Activated T-cell treated with anti-CD3 and anti-CD28 coated beads, Interleukin-2, amount 50 U/mL, for 24 hours (primary cell): ENCODE measurements at regions not wholly inside any gene's neighbourhood (a gene's known extent, or its start where the extent isn't known, plus 50 kb on each side); places are given as distances from the start of the nearest gene placed in this dataset.
"Not testable (repeated sequence)": the region's sequence is repeated elsewhere in the genome, so short reads cannot be mapped to it uniquely, and the experiment has no call there.

Experiments
- DNase-seq: peaks from one replicate; pipeline ENCODE4 v3.0.0-alpha.2; 2020
- H3K27ac Mint-ChIP-seq: 2 replicates; pipeline ENCODE4 v1.8.0; 2020; ENCODE audit warnings: mild to moderate bottlenecking, mixed read lengths
- H3K27me3 Mint-ChIP-seq: 2 replicates; pipeline ENCODE4 v1.8.0; 2020; ENCODE audit warnings: mixed read lengths
- H3K36me3 Mint-ChIP-seq: 2 replicates; pipeline ENCODE4 v1.8.0; 2020; ENCODE audit warnings: low read depth, mixed read lengths
- H3K4me1 Mint-ChIP-seq: 2 replicates; pipeline ENCODE4 v1.8.0; 2020; ENCODE audit warnings: low read depth, mixed read lengths
- H3K4me3 Mint-ChIP-seq: 2 replicates; pipeline ENCODE4 v1.8.0; 2020; ENCODE audit warnings: mild to moderate bottlenecking, moderate library complexity, mixed read lengths
- H3K9me3 Mint-ChIP-seq: 2 replicates; pipeline ENCODE4 v1.8.0; 2020; ENCODE audit warnings: mixed read lengths

- no peak overlapping the region for H3K4me3 Mint-ChIP-seq
- no peak overlapping the region for H3K27ac Mint-ChIP-seq
- peaks cover 15% of the 10 kb centered on the region for H3K9me3 Mint-ChIP-seq
- H3K4me1 Mint-ChIP-seq: no peaks in the 10 kb centered on the region
- no peaks in the 10 kb centered on the region for H3K27me3 Mint-ChIP-seq
- no peaks in the 10 kb centered on the region for H3K36me3 Mint-ChIP-seq
- no peak for DNase-seq
Measured at GRCh38 chr7:68787566-68787965, 810.7 kb upstream of the AUTS2 start.

- H3K9me3 Mint-ChIP-seq: peaks cover 13% of the 10 kb centered on the region
- H3K27ac Mint-ChIP-seq, DNase-seq, H3K36me3 Mint-ChIP-seq, H3K4me3 Mint-ChIP-seq, H3K4me1 Mint-ChIP-seq, H3K27me3 Mint-ChIP-seq: not testable (repeated sequence)
Measured at GRCh38 chr7:68788529-68788928, 809.7 kb upstream of the AUTS2 start.

- no peak for DNase-seq
- Mint-ChIP-seq H3K9me3 (peaks cover 13% of the 10 kb centered on the region), H3K27me3 (no peaks in the 10 kb centered on the region), H3K36me3 (no peaks in the 10 kb centered on the region), H3K4me1 (no peaks in the 10 kb centered on the region), H3K4me3 (no peak overlapping the region), H3K27ac (no peak overlapping the region)
Measured at GRCh38 chr7:68789597-68789996, 808.7 kb upstream of the AUTS2 start.

GRCh38 chr7:68792351-68792750 is 805.9 kb upstream of the AUTS2 start:
- H3K4me3 Mint-ChIP-seq: no peak overlapping the region
- H3K4me1 Mint-ChIP-seq: no peaks in the 10 kb centered on the region
- no peaks in the 10 kb centered on the region for H3K36me3 Mint-ChIP-seq
- H3K27me3 Mint-ChIP-seq: no peaks in the 10 kb centered on the region
- peaks cover 19% of the 10 kb centered on the region for H3K9me3 Mint-ChIP-seq
- DNase-seq: no peak
- no peak overlapping the region for H3K27ac Mint-ChIP-seq

- H3K4me3 Mint-ChIP-seq: no peak overlapping the region
- H3K27me3 Mint-ChIP-seq: no peaks in the 10 kb centered on the region
- H3K27ac Mint-ChIP-seq: no peak overlapping the region
- H3K36me3 Mint-ChIP-seq: no peaks in the 10 kb centered on the region
- DNase-seq: no peak
- no peaks in the 10 kb centered on the region for H3K4me1 Mint-ChIP-seq
- peaks cover 15% of the 10 kb centered on the region for H3K9me3 Mint-ChIP-seq
Measured at GRCh38 chr7:68793513-68793912, 804.8 kb upstream of the AUTS2 start.

- no peak for DNase-seq
- no peaks in the 10 kb centered on the region for H3K36me3 Mint-ChIP-seq
- no peak overlapping the region for H3K27ac Mint-ChIP-seq
- H3K4me3 Mint-ChIP-seq: no peak overlapping the region
- H3K4me1 Mint-ChIP-seq: no peaks in the 10 kb centered on the region
- H3K9me3 Mint-ChIP-seq: peaks cover 11% of the 10 kb centered on the region
- H3K27me3 Mint-ChIP-seq: no peaks in the 10 kb centered on the region
Measured at GRCh38 chr7:68800316-68800715, 798.0 kb upstream of the AUTS2 start.

- H3K27me3 Mint-ChIP-seq: no peaks in the 10 kb centered on the region
- no peak for DNase-seq
- no peaks in the 10 kb centered on the region for H3K36me3 Mint-ChIP-seq
- H3K9me3 Mint-ChIP-seq: peaks cover 19% of the 10 kb centered on the region
- H3K4me3 Mint-ChIP-seq: no peak overlapping the region
- no peak overlapping the region for H3K27ac Mint-ChIP-seq
- H3K4me1 Mint-ChIP-seq: no peaks in the 10 kb centered on the region
Measured at GRCh38 chr7:68805159-68805558, 793.1 kb upstream of the AUTS2 start.

GRCh38 chr7:68807666-68808065 is 790.6 kb upstream of the AUTS2 start:
- Mint-ChIP-seq H3K36me3 (no peaks in the 10 kb centered on the region), H3K9me3 (peaks cover 21% of the 10 kb centered on the region), H3K4me1 (no peaks in the 10 kb centered on the region), H3K4me3 (no peak overlapping the region), H3K27ac (no peak overlapping the region), H3K27me3 (no peaks in the 10 kb centered on the region)
- DNase-seq: no peak

GRCh38 chr7:68813551-68814080 is 784.7 kb upstream of the AUTS2 start:
- H3K4me3 Mint-ChIP-seq: no peak overlapping the region
- DNase-seq: no peak
- H3K4me1 Mint-ChIP-seq: no peaks in the 10 kb centered on the region
- H3K27me3 Mint-ChIP-seq: no peaks in the 10 kb centered on the region
- H3K27ac Mint-ChIP-seq: no peak overlapping the region
- peaks cover 12% of the 10 kb centered on the region for H3K9me3 Mint-ChIP-seq
- no peaks in the 10 kb centered on the region for H3K36me3 Mint-ChIP-seq

- Mint-ChIP-seq H3K27me3 (no peaks in the 10 kb centered on the region), H3K4me1 (no peaks in the 10 kb centered on the region), H3K9me3 (peaks cover 6% of the 10 kb centered on the region), H3K4me3 (no peak overlapping the region), H3K27ac (no peak overlapping the region), H3K36me3 (no peaks in the 10 kb centered on the region)
- DNase-seq: no peak
Measured at GRCh38 chr7:68816491-68816890, 781.8 kb upstream of the AUTS2 start.

GRCh38 chr7:68820321-68820720 is 778.0 kb upstream of the AUTS2 start:
- no peak for DNase-seq
- peaks cover 12% of the 10 kb centered on the region for H3K9me3 Mint-ChIP-seq
- no peaks in the 10 kb centered on the region for H3K36me3 Mint-ChIP-seq
- H3K27ac Mint-ChIP-seq: no peak overlapping the region
- no peaks in the 10 kb centered on the region for H3K27me3 Mint-ChIP-seq
- no peak overlapping the region for H3K4me3 Mint-ChIP-seq
- no peaks in the 10 kb centered on the region for H3K4me1 Mint-ChIP-seq

- Mint-ChIP-seq H3K27ac (no peak overlapping the region), H3K4me3 (no peak overlapping the region), H3K27me3 (no peaks in the 10 kb centered on the region), H3K9me3 (peaks cover 12% of the 10 kb centered on the region), H3K36me3 (no peaks in the 10 kb centered on the region), H3K4me1 (no peaks in the 10 kb centered on the region)
- DNase-seq: no peak
Measured at GRCh38 chr7:68821846-68822245, 776.4 kb upstream of the AUTS2 start.

GRCh38 chr7:68823996-68824780 is 774.1 kb upstream of the AUTS2 start:
- peaks cover 14% of the 10 kb centered on the region for H3K9me3 Mint-ChIP-seq

GRCh38 chr7:68828575-68828974 is 769.7 kb upstream of the AUTS2 start:
- H3K36me3 Mint-ChIP-seq: no peaks in the 10 kb centered on the region
- H3K27me3 Mint-ChIP-seq: no peaks in the 10 kb centered on the region

More at GRCh38 chr7:68823996-68824780, 774.1 kb upstream of the AUTS2 start:
- Mint-ChIP-seq H3K36me3 (no peaks in the 10 kb centered on the region), H3K27me3 (no peaks in the 10 kb centered on the region), H3K4me1 (no peaks in the 10 kb centered on the region), H3K27ac (no peak overlapping the region), H3K4me3 (no peak overlapping the region)
- DNase-seq: no peak

GRCh38 chr7:68833422-68833821 is 764.9 kb upstream of the AUTS2 start:
- no peak overlapping the region for H3K27ac Mint-ChIP-seq
- no peaks in the 10 kb centered on the region for H3K27me3 Mint-ChIP-seq
- no peaks in the 10 kb centered on the region for H3K4me1 Mint-ChIP-seq
- no peak overlapping the region for H3K4me3 Mint-ChIP-seq
- no peaks in the 10 kb centered on the region for H3K36me3 Mint-ChIP-seq
- peaks cover 16% of the 10 kb centered on the region for H3K9me3 Mint-ChIP-seq
- no peak for DNase-seq

More at GRCh38 chr7:68828575-68828974, 769.7 kb upstream of the AUTS2 start:
- peaks cover 29% of the 10 kb centered on the region for H3K9me3 Mint-ChIP-seq
- no peak overlapping the region for H3K27ac Mint-ChIP-seq
- no peaks in the 10 kb centered on the region for H3K4me1 Mint-ChIP-seq
- no peak overlapping the region for H3K4me3 Mint-ChIP-seq
- DNase-seq: no peak
